ENCODE measurements at regions not wholly inside any gene's neighbourhood (a gene's known extent, or its start where the extent isn't known, plus 50 kb on each side); places are given as distances from the start of the nearest gene placed in this dataset.

- Histone ChIP-seq H3K27me3 (ENCODE audit: insufficient read depth, poor library complexity, severe bottlenecking) (no peaks in the 10 kb centered on the region), H3K4me3 (replicated peaks; ENCODE audit: insufficient read depth, low read length) (no peak overlapping the region), H3K27ac (replicated peaks) (no peak overlapping the region)
- DNase-seq (ENCODE audit: low read depth in 1 of 2, low spot score in 1 of 2): no peak
- TF ChIP-seq SPI1 (IDR thresholded peaks at IDR 0.05; ENCODE audit: borderline replicate concordance, low read depth) (no peak), CTCF (IDR thresholded peaks at IDR 0.05; ENCODE audit: insufficient read depth, low read length) (no peak), GABPA (IDR thresholded peaks at IDR 0.05; ENCODE audit: low read depth) (no peak), REST (IDR thresholded peaks at IDR 0.05; ENCODE audit: insufficient replicate concordance, low read depth) (no peak), POLR2AphosphoS5 (IDR thresholded peaks at IDR 0.05; ENCODE audit: low read depth) (no peak)
Measured at GRCh38 chr15:30030345-30030744, 52.4 kb upstream of the GOLGA8J start.

DNA sequence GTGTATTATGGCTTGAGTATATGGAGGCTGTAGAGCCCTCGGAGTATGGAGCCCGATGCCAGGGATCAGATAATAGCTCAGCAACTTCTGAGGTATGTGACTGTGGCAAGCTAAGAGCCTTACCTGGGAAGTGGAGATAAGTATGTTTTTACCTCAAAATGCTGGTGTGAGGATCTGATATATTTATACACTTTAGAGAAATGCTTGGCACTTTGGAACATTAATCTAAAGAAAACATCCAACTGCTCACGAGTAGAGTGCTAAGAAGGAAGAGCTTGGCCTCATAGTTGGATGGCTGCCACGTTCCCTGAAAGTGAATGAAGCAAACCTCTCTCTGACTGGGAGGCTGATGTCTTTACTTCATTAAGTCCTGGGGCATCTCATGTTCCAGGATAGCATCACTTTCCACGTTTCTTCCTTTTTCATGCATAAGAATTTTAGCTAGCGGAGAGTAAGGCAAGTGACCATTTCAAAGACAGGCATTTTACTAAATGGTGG is 58.9 kb upstream of the GOLGA8J start:
- no peak for DNase-seq (ENCODE audit: low read depth in 1 of 2, low spot score in 1 of 2)
- no peak overlapping the region for H3K27ac ChIP-seq (replicated peaks)
- no peak for TF ChIP-seq CTCF (IDR thresholded peaks at IDR 0.05; ENCODE audit: insufficient read depth, low read length)
- no peak for TF ChIP-seq POLR2AphosphoS5 (IDR thresholded peaks at IDR 0.05; ENCODE audit: low read depth)
- no peak for TF ChIP-seq GABPA (IDR thresholded peaks at IDR 0.05; ENCODE audit: low read depth)
- H3K4me3 ChIP-seq (replicated peaks; ENCODE audit: insufficient read depth, low read length): no peak overlapping the region
- no peaks in the 10 kb centered on the region for H3K27me3 ChIP-seq (ENCODE audit: insufficient read depth, poor library complexity, severe bottlenecking)

GRCh38 chr15:30010746-30011145 is 72.0 kb upstream of the GOLGA8J start:
- no peak for DNase-seq (ENCODE audit: low read depth in 1 of 2, low spot score in 1 of 2)
- Histone ChIP-seq H3K27me3 (ENCODE audit: insufficient read depth, poor library complexity, severe bottlenecking) (peaks cover 2% of the 10 kb centered on the region), H3K27ac (replicated peaks) (no peak overlapping the region)

More at GRCh38 chr15:30010746-30011145, 72.0 kb upstream of the GOLGA8J start:
- TF ChIP-seq GABPA (IDR thresholded peaks at IDR 0.05; ENCODE audit: low read depth) (no peak), REST (IDR thresholded peaks at IDR 0.05; ENCODE audit: insufficient replicate concordance, low read depth) (no peak), POLR2AphosphoS5 (IDR thresholded peaks at IDR 0.05; ENCODE audit: low read depth) (no peak), SPI1 (IDR thresholded peaks at IDR 0.05; ENCODE audit: borderline replicate concordance, low read depth) (no peak), CTCF (IDR thresholded peaks at IDR 0.05; ENCODE audit: insufficient read depth, low read length) (no peak)
- no peak overlapping the region for H3K4me3 ChIP-seq (replicated peaks; ENCODE audit: insufficient read depth, low read length)
